Body of pancreas (tissue), 4 donors: ENCODE measurements at regions not wholly inside any gene's neighbourhood (a gene's known extent, or its start where the extent isn't known, plus 50 kb on each side); places are given as distances from the start of the nearest gene placed in this dataset.

Source experiments
- CTCF ChIP-seq, 7 experiments: fragments of 450-650 bp in 4 of 7; fragments of 200-600 bp in 3 of 7; sonication (generic) in 3 of 7; IDR thresholded peaks; one replicate each; pipeline ENCODE4 v1.5.1; 2016 to 2019; ENCODE audit warnings: antibody characterized with exemption in 7 of 7
- POLR2A ChIP-seq, 3 donors: fragments of 450-650 bp; IDR thresholded peaks; one replicate each; pipeline ENCODE4 v1.6.1; 2016; ENCODE audit warnings: antibody characterized with exemption in 3 of 3, mild to moderate bottlenecking in 2 of 3

- TF ChIP-seq CTCF (IDR thresholded peaks at IDR 0.05) (no peak), POLR2A (IDR thresholded peaks at IDR 0.05) (no peak)
Measured at GRCh38 chr7:106749165-106749564, 88.2 kb upstream of the CCDC71L start.
